ENCODE measurements at regions not wholly inside any gene's neighbourhood (a gene's known extent, or its start where the extent isn't known, plus 50 kb on each side); places are given as distances from the start of the nearest gene placed in this dataset.
A peak's percentile ranks its signal among the peaks of the same experiment; 100 is the strongest.

DNA sequence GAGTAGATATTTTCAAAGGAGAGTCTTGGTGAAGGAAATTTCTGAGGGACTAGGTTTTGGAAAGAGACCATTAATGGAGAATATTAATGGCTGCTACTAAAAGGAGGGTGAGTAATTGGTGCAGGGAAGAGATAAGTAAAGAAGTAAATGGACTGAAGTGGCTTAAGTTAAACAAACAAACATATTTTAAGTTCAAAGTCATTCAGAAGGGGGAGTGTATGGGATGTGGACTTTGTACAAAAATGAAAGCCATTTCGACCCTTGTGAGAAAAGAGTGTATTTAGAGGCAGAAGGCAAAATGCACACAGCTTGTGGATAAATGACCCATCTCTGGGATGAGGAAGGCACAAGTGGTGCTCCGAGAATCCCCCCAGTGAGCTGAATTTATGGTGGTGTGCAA, 171.7 kb downstream of the BACH1 start:
- Mint-ChIP-seq H3K36me3 (peaks cover 34 to 46% of the 10 kb centered on the region in 2 donors), H3K4me3 (no peak overlapping the region), H3K27ac (no peak overlapping the region), H3K4me1 (peaks cover 12% of the 10 kb centered on the region), H3K9me3 (peaks cover 0 to 7% (median 2%) of the 10 kb centered on the region in 7 donors), H3K27me3 (ENCODE audit: low read depth in 3 of 3) (peaks cover 1 to 2% (median 2%) of the 10 kb centered on the region in 3 donors)
- Histone ChIP-seq H3K4me1 (ENCODE audit: control insufficient read depth in 1 of 2, insufficient read depth in 2 of 2, low read length in 2 of 2) (no peaks in the 10 kb centered on the region), H3K9me3 (replicated peaks in 1 of 2; ENCODE audit: control insufficient read depth in 1 of 2, insufficient read depth in 1 of 2, low read length in 2 of 2) (no peaks in the 10 kb centered on the region), H3K27ac (ENCODE audit: low read depth in 1 of 2, low read length in 2 of 2) (no peak overlapping the region), H2AFZ (ENCODE audit: insufficient read depth, low read depth, low read length, poor library complexity, severe bottlenecking) (no peak overlapping the region), H3K9ac (ENCODE audit: insufficient read depth, low read length, poor library complexity, severe bottlenecking) (no peak overlapping the region), H3K4me3 (replicated peaks in 1 of 3; ENCODE audit: low read depth in 2 of 3, low read length in 3 of 3) (no peak overlapping the region), H3K36me3 (replicated peaks in 1 of 2; ENCODE audit: control insufficient read depth in 1 of 2, insufficient read depth in 2 of 2, low read length in 2 of 2) (peaks cover 0 to 18% of the 10 kb centered on the region in 2 donors), H3K27me3 (ENCODE audit: control insufficient read depth in 2 of 2, insufficient read depth in 2 of 2, low read length in 2 of 2) (no peaks in the 10 kb centered on the region), H3K79me2 (ENCODE audit: insufficient read depth, low read length) (no peaks in the 10 kb centered on the region), H4K20me1 (ENCODE audit: insufficient read depth, low read length) (no peaks in the 10 kb centered on the region), H3K4me2 (replicated peaks; ENCODE audit: extremely low read depth, low read length, poor library complexity, severe bottlenecking) (no peak overlapping the region)
- intact Hi-C loops (cut with micrococcal nuclease) = loop anchor here in 1 of 2 donors (10.0 kb wide), 1 partner anchor 574 kb away; no protein-coding TSS in a partner anchor
- TF ChIP-seq, protein P1, sequence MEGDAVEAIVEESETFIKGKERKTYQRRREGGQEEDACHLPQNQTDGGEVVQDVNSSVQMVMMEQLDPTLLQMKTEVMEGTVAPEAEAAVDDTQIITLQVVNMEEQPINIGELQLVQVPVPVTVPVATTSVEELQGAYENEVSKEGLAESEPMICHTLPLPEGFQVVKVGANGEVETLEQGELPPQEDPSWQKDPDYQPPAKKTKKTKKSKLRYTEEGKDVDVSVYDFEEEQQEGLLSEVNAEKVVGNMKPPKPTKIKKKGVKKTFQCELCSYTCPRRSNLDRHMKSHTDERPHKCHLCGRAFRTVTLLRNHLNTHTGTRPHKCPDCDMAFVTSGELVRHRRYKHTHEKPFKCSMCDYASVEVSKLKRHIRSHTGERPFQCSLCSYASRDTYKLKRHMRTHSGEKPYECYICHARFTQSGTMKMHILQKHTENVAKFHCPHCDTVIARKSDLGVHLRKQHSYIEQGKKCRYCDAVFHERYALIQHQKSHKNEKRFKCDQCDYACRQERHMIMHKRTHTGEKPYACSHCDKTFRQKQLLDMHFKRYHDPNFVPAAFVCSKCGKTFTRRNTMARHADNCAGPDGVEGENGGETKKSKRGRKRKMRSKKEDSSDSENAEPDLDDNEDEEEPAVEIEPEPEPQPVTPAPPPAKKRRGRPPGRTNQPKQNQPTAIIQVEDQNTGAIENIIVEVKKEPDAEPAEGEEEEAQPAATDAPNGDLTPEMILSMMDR (IDR thresholded peaks at IDR 0.05) = no peak
- DNase-seq = no peak
- WGBS (ENCODE audit: insufficient coverage) = 75% methylated on average over 1 of the region's 2 CpGs

DNA sequence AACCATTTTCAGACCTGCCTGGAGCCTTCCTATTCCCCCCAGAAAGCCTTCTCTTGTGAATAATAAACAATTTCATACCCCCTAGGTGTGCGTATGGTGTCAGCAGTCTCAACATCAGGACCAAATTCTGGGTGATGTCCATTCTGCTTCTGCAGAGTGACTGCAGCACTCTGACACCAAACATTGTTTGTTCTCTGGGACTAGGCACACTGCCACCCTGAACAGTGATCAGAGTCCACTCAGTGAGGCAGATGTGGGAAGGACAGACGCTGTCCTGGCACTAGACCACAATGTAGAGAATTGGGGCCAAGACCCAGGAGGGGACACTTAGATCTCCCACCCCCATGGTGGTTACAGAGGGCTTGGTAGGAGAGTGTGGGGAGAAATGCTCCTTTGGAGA, 175.1 kb downstream of the BACH1 start:
- Histone ChIP-seq H3K36me3 (replicated peaks in 1 of 2; ENCODE audit: control insufficient read depth in 1 of 2, insufficient read depth in 2 of 2, low read length in 2 of 2) (peaks cover 0 to 5% of the 10 kb centered on the region in 2 donors), H3K79me2 (ENCODE audit: insufficient read depth, low read length) (no peaks in the 10 kb centered on the region), H3K4me2 (replicated peaks; ENCODE audit: extremely low read depth, low read length, poor library complexity, severe bottlenecking) (no peak overlapping the region), H3K9ac (ENCODE audit: insufficient read depth, low read length, poor library complexity, severe bottlenecking) (no peak overlapping the region), H3K27me3 (ENCODE audit: control insufficient read depth in 2 of 2, insufficient read depth in 2 of 2, low read length in 2 of 2) (no peaks in the 10 kb centered on the region), H3K27ac (ENCODE audit: low read depth in 1 of 2, low read length in 2 of 2) (no peak overlapping the region), H2AFZ (ENCODE audit: insufficient read depth, low read depth, low read length, poor library complexity, severe bottlenecking) (no peak overlapping the region), H4K20me1 (ENCODE audit: insufficient read depth, low read length) (no peaks in the 10 kb centered on the region), H3K9me3 (replicated peaks in 1 of 2; ENCODE audit: control insufficient read depth in 1 of 2, insufficient read depth in 1 of 2, low read length in 2 of 2) (no peaks in the 10 kb centered on the region), H3K4me1 (ENCODE audit: control insufficient read depth in 1 of 2, insufficient read depth in 2 of 2, low read length in 2 of 2) (peaks cover 0 to 2% of the 10 kb centered on the region in 2 donors), H3K4me3 (replicated peaks in 1 of 3; ENCODE audit: low read depth in 2 of 3, low read length in 3 of 3) (no peak overlapping the region)
- peaks cover 0 to 4% (median 0%) of the 10 kb centered on the region in 7 donors for H3K9me3 Mint-ChIP-seq
- WGBS (ENCODE audit: insufficient coverage) = 100% methylated on average over 1 of the region's 2 CpGs
- peaks cover 2 to 3% (median 3%) of the 10 kb centered on the region in 3 donors for H3K27me3 Mint-ChIP-seq (ENCODE audit: low read depth in 3 of 3)
- no peak for DNase-seq
- intact Hi-C loops (cut with micrococcal nuclease) = loop anchor here in 1 of 2 donors (10.0 kb wide), 1 partner anchor 571 kb away; no protein-coding TSS in a partner anchor
- TF ChIP-seq, protein P1 (IDR thresholded peaks at IDR 0.05) = no peak
- peaks cover 19% of the 10 kb centered on the region for H3K4me1 Mint-ChIP-seq
- peak overlapping the region in 2 of 7 donors; percentile 51 to 55 for H3K27ac Mint-ChIP-seq
- no peak overlapping the region for H3K4me3 Mint-ChIP-seq
- H3K36me3 Mint-ChIP-seq = peaks cover 29 to 32% of the 10 kb centered on the region in 2 donors

Data from CD14-positive monocyte (primary cell).